M059J (cell line): ENCODE measurements at regions not wholly inside any gene's neighbourhood (a gene's known extent, or its start where the extent isn't known, plus 50 kb on each side); places are given as distances from the start of the nearest gene placed in this dataset.
"Not testable (repeated sequence)": the region's sequence is repeated elsewhere in the genome, so short reads cannot be mapped to it uniquely, and the experiment has no call there.

Experiments
- DNase-seq: peaks from one replicate; pipeline ENCODE4 v3.0.0-alpha.2; 2012; ENCODE audit warnings: low read depth

DNA sequence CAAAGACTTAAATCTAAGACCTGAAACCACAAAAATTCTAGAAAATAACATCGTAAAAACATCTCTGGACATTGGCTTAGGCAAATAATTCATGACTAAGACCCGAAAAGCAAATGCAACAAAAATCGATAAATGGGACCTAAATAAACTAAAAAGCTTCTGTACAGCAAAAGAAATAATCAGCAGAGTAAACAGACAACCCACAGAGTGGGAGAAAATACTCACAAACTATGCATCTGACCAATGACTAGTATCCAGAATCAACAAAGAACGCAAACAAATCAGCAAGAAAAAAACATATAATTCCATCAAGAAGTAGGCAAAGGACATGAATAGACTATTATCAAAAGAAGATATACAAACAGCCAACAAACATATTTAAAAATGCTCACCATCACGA is 749.4 kb downstream of the PLOD2 start:
- DNase-seq: no peak

- no peak for DNase-seq
These were observed 743.3 kb downstream of the PLOD2 start for GRCh38 chr3:145417678-145418077.

DNA sequence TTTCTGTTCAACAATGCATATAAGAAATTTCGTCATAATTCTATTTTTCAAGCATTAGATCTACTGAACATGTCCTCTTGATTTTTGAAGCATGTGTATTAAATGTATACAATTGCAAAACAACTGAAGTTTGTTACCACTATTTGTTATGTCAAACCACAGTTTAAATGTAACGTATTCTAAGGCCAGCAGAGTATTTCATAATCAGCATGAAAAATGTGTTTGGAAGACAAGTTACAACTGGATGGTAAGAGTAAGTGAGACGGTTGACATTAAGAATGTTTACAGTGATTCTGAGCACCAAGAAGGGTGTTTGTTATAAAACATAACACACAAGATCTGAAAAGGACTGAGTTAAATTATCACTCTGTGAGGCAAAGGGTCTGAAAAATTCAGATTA is 738.4 kb downstream of the PLOD2 start:
- no peak for DNase-seq

DNA sequence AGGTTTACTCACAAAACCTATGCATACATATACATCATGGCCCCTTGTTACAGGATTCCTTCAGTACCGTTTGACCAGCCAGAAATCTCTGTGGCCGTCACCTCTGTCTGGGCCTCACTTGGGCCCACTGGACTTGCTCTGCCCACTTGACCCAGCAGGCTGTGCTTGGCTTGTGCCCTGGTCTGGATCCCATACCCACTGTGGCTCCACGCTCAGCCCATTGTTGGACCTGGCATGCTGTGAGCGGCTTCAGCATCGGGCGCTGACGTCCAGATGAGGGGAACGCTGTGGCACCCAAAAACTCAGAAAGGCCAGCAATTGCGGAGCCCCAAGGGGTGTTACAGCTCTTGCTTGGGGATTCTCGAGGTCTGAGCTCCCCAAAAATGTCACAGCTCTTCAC is 733.6 kb downstream of the PLOD2 start:
- no peak for DNase-seq

DNA sequence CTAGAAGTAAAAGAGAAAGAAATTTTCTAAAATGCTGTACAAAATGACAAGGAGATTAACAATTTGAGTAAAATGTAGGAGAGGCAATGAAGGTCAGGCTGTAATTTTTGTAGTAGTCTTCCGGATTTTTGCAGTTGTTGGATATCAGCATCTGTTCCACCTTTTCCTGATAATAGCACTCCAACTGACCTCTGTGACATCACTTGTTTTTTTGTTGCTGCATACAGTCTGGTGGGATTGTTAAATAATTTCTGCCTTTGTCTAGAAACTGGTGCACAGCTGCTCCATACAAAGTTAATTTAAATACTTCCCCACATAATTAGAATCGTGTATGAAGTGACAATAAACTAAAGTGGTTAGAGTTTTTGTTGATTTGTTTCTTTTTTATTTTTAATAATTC is 731.4 kb downstream of the PLOD2 start:
- no peak for DNase-seq

GRCh38 chr3:145448436-145448835 is 712.5 kb downstream of the PLOD2 start:
- no peak for DNase-seq

GRCh38 chr3:145450018-145450682 is 710.8 kb downstream of the PLOD2 start:
- DNase-seq: no peak

DNA sequence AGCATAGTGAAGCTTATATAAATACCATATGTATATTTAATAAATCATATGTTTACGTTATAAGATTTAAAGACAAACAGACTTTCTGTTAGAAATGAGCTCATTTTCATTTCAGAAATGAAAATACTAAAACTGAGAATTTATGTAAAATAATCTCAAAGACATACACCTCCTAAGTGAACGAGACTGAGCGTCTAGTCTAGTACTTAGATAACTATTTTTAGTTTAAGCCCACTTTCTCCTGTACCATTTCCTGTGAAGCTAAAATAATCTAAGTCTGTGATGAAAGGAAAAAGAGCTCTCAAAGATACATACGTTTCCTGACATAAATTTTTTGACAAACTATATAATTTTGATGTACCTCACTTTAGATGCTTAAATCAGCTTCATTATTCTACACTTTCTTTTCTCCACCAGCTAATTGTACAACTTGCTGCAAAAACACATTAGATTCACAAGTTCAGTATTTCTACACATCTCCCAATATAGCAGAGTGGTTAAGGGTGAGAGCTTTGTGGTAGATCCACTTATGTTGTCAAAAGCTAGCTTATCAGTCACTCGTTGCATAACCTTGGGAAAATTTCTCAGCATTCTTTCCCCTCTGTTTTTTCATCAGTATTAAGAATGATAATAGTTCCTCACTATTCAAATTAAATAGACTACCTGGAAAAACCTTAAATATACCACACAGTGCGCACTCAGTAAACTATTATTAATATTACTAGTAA is 703.0 kb downstream of the PLOD2 start:
- DNase-seq: no peak

DNA sequence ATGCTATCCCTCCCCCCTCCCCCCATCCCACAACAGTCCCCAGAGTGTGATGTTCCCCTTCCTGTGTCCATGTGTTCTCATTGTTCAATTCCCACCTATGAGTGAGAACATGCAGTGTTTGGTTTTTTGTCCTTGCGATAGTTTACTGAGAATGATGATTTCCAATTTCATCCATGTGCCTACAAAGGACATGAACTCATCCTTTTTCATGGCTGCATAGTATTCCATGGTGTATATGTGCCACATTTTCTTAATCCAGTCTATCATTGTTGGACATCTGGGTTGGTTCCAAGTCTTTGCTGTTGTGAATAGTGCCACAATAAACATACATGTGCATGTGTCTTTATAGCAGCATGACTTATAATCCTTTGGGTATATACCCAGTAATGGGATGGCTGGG is 701.3 kb downstream of the PLOD2 start:
- not testable (repeated sequence) for DNase-seq

GRCh38 chr3:145471976-145472375 is 689.0 kb downstream of the PLOD2 start:
- no peak for DNase-seq

DNA sequence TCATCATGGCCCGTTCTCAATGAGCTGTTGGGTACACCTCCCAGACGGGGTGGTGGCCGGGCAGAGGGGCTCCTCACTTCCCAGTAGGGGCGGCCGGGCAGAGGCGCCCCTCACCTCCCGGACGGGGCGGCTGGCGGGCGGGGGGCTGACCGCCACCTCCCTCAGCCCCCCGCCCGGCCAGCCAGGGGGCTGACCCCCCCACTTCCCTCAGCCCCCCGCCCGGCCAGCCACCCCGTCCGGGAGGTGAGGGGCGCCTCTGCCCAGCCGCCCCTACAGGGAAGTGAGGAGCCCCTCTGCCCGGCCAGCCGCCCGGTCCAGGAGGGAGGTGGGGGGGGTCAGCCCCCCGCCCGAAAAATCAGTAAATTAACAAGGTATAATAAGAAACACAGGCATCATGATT is 678.2 kb downstream of the PLOD2 start:
- not testable (repeated sequence) for DNase-seq

DNA sequence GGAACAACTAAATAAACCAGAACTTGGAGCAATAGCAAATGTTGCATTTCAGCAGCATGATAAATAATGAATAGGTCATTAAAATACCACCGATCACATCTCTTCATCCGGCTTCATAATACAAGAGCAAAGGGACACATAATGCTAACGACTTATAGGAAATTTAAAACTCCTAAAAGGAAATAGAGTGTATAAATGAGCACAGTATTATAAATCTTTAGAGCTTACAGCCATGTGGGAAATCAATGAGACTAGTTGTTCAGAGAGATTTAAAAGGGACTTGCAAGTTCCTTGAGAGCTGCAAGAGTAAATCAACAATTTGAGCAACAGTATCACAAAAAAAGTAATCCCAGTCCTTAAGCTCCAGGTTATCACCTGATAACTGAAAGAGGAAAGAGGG is 677.0 kb downstream of the PLOD2 start:
- no peak for DNase-seq

DNA sequence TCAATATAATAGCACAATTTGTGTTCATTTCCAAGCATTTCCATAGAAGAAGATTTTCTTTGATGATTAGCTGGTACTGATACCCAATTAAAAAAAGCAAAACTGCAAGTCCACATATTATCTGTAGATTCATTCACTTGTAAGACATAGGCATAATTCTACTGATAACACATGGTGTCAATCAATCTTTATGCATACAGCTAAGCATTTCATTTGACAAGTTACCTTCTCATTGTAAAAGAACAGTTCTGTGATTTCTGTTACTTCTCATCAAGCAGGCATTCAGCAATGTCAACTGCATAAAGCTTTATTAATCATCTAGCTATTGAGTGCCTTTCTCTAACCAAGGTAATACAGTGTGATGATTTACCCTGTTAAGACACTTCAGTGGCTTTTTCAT is 672.0 kb downstream of the PLOD2 start:
- no peak for DNase-seq

DNA sequence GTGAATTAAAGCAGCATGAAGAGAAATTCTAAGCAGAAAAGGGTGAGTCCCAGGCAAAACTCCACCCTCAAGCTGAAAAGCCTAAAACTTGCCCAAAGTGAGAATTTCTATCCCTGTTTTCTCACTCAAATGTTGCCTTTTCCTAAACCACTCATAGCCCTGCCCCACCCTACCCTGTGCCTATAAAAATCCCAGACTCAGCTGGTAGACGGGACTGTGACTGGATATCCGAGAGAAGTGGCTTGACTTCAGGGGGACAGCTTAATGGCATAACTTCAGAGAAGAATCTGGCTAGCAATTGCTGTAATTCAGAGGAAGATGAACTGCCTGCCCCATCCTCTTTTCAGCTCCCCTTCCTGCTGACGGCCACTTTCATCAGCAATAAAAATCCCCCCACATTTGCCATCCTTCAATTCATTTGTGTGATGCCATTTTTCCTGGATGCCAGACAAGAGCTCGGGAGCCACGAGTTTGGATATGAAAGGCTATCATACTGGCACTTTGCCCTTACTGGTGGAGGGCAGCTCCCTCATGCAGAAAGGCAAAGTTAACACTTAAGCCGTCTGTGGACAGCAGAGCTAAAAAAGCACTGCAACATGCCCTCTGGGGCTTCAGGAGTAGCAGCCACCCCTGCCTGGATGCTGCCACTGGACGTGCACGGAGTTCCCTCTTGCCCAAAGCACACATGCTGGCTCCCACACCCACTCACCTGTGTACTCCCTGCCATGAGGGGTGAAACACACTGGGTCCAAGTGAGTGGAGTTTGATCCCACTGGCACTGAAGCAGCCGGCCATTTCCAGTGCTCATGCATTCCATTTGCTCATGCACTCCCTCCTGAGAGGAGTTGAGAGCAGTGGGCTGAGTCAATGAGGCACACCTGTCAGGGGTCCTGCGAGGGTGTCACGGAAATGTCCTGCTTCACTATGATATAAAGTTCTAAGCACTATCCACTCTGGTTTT is 670.6 kb downstream of the PLOD2 start:
- no peak for DNase-seq

DNA sequence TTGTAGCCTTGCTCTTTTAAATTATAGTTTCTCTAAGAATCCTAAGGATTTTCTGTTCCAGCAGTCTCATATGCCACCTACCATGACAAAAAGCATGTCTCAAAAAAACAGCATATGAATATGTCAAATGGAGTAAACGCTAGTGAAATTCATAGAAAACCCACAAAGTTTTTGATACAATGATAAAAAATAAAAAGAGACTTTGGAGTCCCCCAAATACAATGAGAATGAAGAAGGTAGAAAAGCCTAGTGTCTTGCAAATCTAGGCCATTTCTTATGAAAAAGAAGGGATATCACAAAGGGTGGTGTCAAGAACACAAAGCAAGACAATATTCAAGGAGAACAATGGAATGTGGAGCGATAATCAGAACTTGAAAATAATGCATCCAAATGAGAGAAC is 668.5 kb downstream of the PLOD2 start:
- DNase-seq: no peak

DNA sequence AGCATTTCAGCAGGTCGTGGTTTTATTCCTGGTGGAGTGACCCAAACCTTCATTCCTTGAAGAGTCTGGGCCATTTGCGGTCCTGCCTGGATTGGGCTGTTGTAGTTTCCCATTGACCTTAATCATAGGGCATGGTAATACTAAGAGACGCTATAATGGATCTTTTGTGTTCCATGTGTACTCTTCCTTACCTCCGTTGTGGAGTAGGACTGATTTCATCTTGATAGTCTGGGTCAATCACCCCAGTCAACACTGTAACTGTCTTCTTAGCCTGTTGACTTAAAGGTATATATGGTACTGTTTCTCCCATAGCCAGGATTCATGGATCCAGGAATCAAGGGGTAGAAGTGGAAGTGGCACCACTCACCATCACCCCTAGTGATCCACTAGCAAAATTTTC is 643.6 kb downstream of the PLOD2 start:
- not testable (repeated sequence) for DNase-seq

GRCh38 chr3:145518639-145519038 is 642.3 kb downstream of the PLOD2 start:
- no peak for DNase-seq

DNA sequence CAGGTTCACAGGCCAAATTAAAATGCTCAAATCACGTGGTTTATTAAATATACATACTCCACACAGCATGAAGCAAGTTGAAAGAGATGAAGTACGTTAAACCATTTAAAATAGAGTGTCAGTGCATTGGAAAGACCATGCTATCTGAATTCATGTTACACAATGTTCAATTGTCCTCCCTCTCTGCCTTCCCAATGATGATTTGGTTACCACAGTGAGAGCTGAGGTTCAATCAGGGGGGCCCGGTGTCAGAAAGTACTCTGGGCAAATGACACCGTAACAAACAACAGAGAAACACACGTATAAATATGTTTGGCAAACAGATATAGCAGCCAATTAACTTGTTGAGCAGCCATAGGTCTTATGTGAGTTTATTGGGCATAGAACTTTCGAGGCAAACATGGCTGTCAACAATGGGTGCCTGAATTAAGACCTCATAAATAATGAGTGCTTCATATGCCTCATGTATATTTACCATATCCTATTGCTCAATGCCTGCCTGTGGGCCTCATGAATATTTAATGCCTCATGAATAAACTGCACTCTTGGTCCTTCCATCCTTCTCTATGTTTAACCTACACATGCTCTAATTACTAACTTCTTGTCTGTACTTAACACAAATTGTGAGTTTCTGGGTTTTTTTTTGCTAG is 641.5 kb downstream of the PLOD2 start:
- DNase-seq: no peak

- DNase-seq: no peak
These were observed 638.8 kb downstream of the PLOD2 start for GRCh38 chr3:145522179-145522578.

DNA sequence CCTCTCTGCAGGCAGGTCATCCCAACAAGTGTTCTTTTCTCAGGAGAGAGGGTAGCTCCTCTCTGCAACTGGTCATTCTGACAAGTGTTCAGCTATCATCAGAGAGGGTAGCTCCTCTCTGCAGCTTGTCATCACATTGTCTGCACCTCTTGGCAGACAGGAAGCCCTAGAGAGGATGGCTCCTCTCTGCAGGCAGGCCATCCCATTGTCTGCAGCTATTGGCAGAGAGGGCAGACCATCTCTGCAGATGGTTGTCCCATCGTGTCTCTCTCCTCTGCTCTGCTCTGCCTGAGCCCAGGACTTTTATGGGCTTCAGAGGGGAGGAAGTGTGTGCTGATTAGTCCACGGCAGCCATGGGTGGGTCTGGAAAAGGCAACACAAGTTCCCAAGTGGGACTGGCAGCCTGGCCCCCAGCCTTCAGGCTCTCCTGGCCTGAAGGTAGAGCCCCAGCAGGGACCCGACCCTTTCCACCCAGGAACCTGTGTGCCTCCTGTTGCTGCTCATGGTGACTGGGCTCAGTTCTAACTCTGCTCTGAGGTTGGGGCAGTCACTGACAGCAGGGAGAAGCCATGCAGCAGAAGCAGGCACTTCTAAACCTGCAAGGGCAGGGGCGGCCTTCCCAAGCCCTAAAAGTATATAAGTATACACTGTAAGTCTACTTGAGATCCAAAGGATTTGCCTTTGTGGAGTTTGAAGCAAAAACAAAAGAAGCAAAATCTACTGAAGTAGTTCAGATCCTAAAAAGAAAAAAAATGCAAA is 637.9 kb downstream of the PLOD2 start:
- DNase-seq: no peak

GRCh38 chr3:145531548-145531947 is 629.4 kb downstream of the PLOD2 start:
- DNase-seq: no peak
